Neural cell (in vitro differentiated cells): ENCODE measurements at regions not wholly inside any gene's neighbourhood (a gene's known extent, or its start where the extent isn't known, plus 50 kb on each side); places are given as distances from the start of the nearest gene placed in this dataset.

ENCODE experiments used
- H2AFZ ChIP-seq: fragments of 200-600, 300-800 bp; sonication (generic), shearing (Covaris generic); 2 replicates; pipeline ENCODE4 v1.6.0; 2014; ENCODE audit warnings: low read depth, mild to moderate bottlenecking, antibody characterized with exemption, low read length, moderate library complexity
- H3F3A ChIP-seq: fragments of 200-600 bp; shearing (Covaris generic); 2 replicates; pipeline ENCODE4 v1.6.1; 2016; ENCODE audit warnings: mild to moderate bottlenecking, moderate library complexity, mixed read lengths, antibody characterized with exemption, low read length; ENCODE audit not compliant: insufficient read depth, poor library complexity, severe bottlenecking
- H3K27ac ChIP-seq: fragments of 200-600, 300-800 bp; sonication (generic), shearing (Covaris generic); 2 replicates; pipeline ENCODE4 v1.5.1; 2014; ENCODE audit warnings: mild to moderate bottlenecking, low read length, moderate library complexity
- H3K27me3 ChIP-seq: fragments of 300-800, 200-600 bp; sonication (generic), shearing (Covaris generic); 2 replicates; pipeline ENCODE4 v1.6.0; 2014; ENCODE audit warnings: mild to moderate bottlenecking, low read depth, low read length, moderate library complexity; ENCODE audit not compliant: insufficient read depth
- H3K36me3 ChIP-seq: fragments of 300-800, 200-600 bp; sonication (generic), shearing (Covaris generic); 2 replicates; pipeline ENCODE4 v1.5.1; 2014; ENCODE audit warnings: mild to moderate bottlenecking, antibody characterized with exemption, low read length, moderate library complexity; ENCODE audit not compliant: insufficient read depth
- H3K4me2 ChIP-seq: fragments of 300-800, 200-600 bp; sonication (generic), shearing (Covaris generic); 2 replicates; pipeline ENCODE4 v1.6.0; 2014; ENCODE audit warnings: mild to moderate bottlenecking, low read length
- H3K4me3 ChIP-seq: fragments of 300-800, 200-600 bp; sonication (generic), shearing (Covaris generic); 2 replicates; pipeline ENCODE4 v1.5.1; 2014; ENCODE audit warnings: mild to moderate bottlenecking, low read length, moderate library complexity
- H3K79me2 ChIP-seq: fragments of 200-600 bp; shearing (Covaris generic); replicated peaks from 2 replicates; pipeline ENCODE4 v1.6.0; 2014; ENCODE audit warnings: mild to moderate bottlenecking, low read length, moderate library complexity; ENCODE audit not compliant: insufficient read depth
- H3K9ac ChIP-seq: fragments of 300-800, 200-600 bp; sonication (generic), shearing (Covaris generic); 2 replicates; pipeline ENCODE4 v1.6.1; 2016; ENCODE audit warnings: mild to moderate bottlenecking, low read length, mixed read lengths
- H3K9me2 ChIP-seq: fragments of 200-600 bp; shearing (Covaris generic); 2 replicates; pipeline ENCODE4 v1.6.1; 2016; ENCODE audit warnings: mild to moderate bottlenecking, low read length, mixed read lengths; ENCODE audit not compliant: insufficient read depth
- H3K9me3 ChIP-seq: fragments of 200-600, 300-800 bp; sonication (generic), shearing (Covaris generic); 2 replicates; pipeline ENCODE4 v1.6.1; 2016; ENCODE audit warnings: mild to moderate bottlenecking, mixed run types, low read length, moderate library complexity, mixed read lengths
- H4K20me1 ChIP-seq: fragments of 200-600 bp; shearing (Covaris generic); 2 replicates; pipeline ENCODE4 v1.6.1; 2016; ENCODE audit warnings: mild to moderate bottlenecking, mixed run types; ENCODE audit not compliant: insufficient read depth
- CTCF ChIP-seq: fragments of 450-650 bp; IDR thresholded peaks from 2 replicates; pipeline ENCODE4 v1.5.1; 2014; ENCODE audit warnings: antibody characterized with exemption, mild to moderate bottlenecking, moderate library complexity; ENCODE audit not compliant: poor library complexity, severe bottlenecking
- EP300 ChIP-seq: fragments of 450-650 bp; conservative IDR thresholded peaks from 2 replicates; pipeline ENCODE4 v1.6.1; 2014; ENCODE audit warnings: antibody characterized with exemption, mild to moderate bottlenecking, moderate library complexity; ENCODE audit not compliant: poor library complexity, severe bottlenecking
- EZH2 ChIP-seq: fragments of 200-600, 300-800 bp; shearing (Covaris generic), sonication (generic); IDR thresholded peaks from 2 replicates; pipeline ENCODE4 v1.6.1; 2014; ENCODE audit warnings: antibody characterized with exemption, low read length, borderline replicate concordance, mild to moderate bottlenecking; ENCODE audit not compliant: insufficient read depth, poor library complexity, severe bottlenecking
- MXI1 ChIP-seq: fragments of 450-650 bp; conservative IDR thresholded peaks from 2 replicates; pipeline ENCODE4 v1.6.1; 2014; ENCODE audit warnings: antibody characterized with exemption, mild to moderate bottlenecking; ENCODE audit not compliant: poor library complexity, severe bottlenecking
- POLR2AphosphoS5 ChIP-seq: IDR thresholded peaks from 2 replicates; pipeline ENCODE4 v1.6.1; 2012
- RAD21 ChIP-seq: fragments of 450-650 bp; conservative IDR thresholded peaks from 2 replicates; pipeline ENCODE4 v1.6.1; 2014; ENCODE audit warnings: antibody characterized with exemption, mild to moderate bottlenecking, moderate library complexity
- REST ChIP-seq: IDR thresholded peaks from 2 replicates; pipeline ENCODE4 v1.6.1; 2012; ENCODE audit warnings: borderline replicate concordance
- SMC3 ChIP-seq: fragments of 450-650 bp; conservative IDR thresholded peaks from 2 replicates; pipeline ENCODE4 v1.6.1; 2014; ENCODE audit warnings: antibody characterized with exemption, mild to moderate bottlenecking, moderate library complexity; ENCODE audit not compliant: poor library complexity
- TAF1 ChIP-seq: IDR thresholded peaks from 2 replicates; pipeline ENCODE4 v1.6.1; 2012; ENCODE audit warnings: low read depth

GRCh38 chr20:60718743-60719480, 533.1 kb upstream of the CDH4 start:
- no peaks in the 10 kb centered on the region for H4K20me1 ChIP-seq
- H3K36me3 ChIP-seq = no peaks in the 10 kb centered on the region
- H3K79me2 ChIP-seq = no peaks in the 10 kb centered on the region
- H3K4me2 ChIP-seq = no peak overlapping the region
- no peak overlapping the region for H2AFZ ChIP-seq
- H3K9ac ChIP-seq = no peak overlapping the region
- H3K27ac ChIP-seq = no peak overlapping the region
- no peaks in the 10 kb centered on the region for H3F3A ChIP-seq
- no peaks in the 10 kb centered on the region for H3K9me3 ChIP-seq
- no peak overlapping the region for H3K4me3 ChIP-seq
- no peaks in the 10 kb centered on the region for H3K27me3 ChIP-seq
- H3K9me2 ChIP-seq = no peaks in the 10 kb centered on the region
- TF ChIP-seq EP300 = no peak
- TF ChIP-seq MXI1 = no peak
- no peak for TF ChIP-seq POLR2AphosphoS5
- TF ChIP-seq SMC3 = no peak
- TF ChIP-seq EZH2 = no peak
- TF ChIP-seq RAD21 = no peak
- no peak for TF ChIP-seq CTCF
- TF ChIP-seq REST = no peak
- TF ChIP-seq TAF1 = no peak

- Histone ChIP-seq H3K27me3 (no peaks in the 10 kb centered on the region), H3K27ac (no peak overlapping the region), H3K36me3 (no peaks in the 10 kb centered on the region), H3K4me2 (no peak overlapping the region), H3K9me2 (no peaks in the 10 kb centered on the region), H3K79me2 (no peaks in the 10 kb centered on the region), H3K9ac (no peak overlapping the region), H3K4me3 (no peak overlapping the region), H3K9me3 (no peaks in the 10 kb centered on the region), H4K20me1 (no peaks in the 10 kb centered on the region), H3F3A (no peaks in the 10 kb centered on the region), H2AFZ (no peak overlapping the region)
- TF ChIP-seq REST = no peak
- no peak for TF ChIP-seq CTCF
- no peak for TF ChIP-seq MXI1
- no peak for TF ChIP-seq EZH2
- TF ChIP-seq EP300 = no peak
- TF ChIP-seq TAF1 = no peak
- TF ChIP-seq POLR2AphosphoS5 = no peak
- no peak for TF ChIP-seq RAD21
- no peak for TF ChIP-seq SMC3
Observed at GRCh38 chr20:60725311-60725906, 526.7 kb upstream of the CDH4 start.
